GF-D8 (cell line): ENCODE measurements at regions not wholly inside any gene's neighbourhood (a gene's known extent, or its start where the extent isn't known, plus 50 kb on each side); places are given as distances from the start of the nearest gene placed in this dataset.
"Not testable (repeated sequence)": the region's sequence is repeated elsewhere in the genome, so short reads cannot be mapped to it uniquely, and the experiment has no call there.

Experiments
- DNase-seq: peaks from one replicate; lab custom pipeline; 2025; lab: John Stamatoyannopoulos, UW

DNA sequence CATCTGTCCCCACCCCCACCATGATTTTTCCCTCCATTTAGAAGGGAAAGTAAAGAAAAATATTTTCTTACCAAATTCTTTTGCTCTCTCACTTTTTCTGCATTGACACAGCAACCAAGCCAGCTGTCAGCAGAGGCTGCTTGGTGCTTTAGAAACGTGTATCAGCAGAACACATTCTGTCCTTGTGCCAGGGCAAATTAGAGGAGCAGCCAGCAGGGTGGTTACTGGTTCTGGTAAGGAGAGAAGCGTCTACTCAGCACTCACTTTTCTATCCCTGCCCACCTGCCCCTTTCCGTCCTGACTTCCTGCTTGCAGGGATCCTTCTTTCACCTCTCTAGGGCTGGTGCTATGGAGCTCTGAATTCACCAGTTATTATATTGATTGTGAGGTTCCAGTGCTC lies 327.5 kb upstream of the PDE3A start:
- DNase-seq = no peak

GRCh38 chr12:20044351-20044750 lies 324.0 kb upstream of the PDE3A start:
- no peak for DNase-seq

GRCh38 chr12:20044846-20045245 lies 323.5 kb upstream of the PDE3A start:
- DNase-seq = no peak

DNA sequence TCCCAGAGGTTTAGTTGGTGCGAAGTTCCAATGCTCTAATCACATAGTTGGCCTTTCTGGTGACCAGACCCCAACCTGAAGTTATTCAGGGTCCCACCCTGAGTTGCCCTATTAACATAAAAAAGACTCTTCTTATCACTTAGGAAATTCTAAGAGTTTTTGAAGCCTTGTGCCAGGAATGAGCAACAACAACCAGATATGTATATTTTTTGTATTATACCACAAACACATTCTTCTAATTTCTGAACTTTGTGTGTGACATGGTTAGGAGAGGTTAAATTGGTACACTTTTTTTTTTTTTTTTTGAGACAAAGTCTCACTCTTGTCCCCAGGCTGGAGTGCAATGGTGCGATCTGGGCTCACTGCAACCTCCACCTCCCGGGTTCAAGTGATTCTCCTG lies 320.4 kb upstream of the PDE3A start:
- DNase-seq = no peak

- DNase-seq = no peak
Measured at GRCh38 chr12:20050221-20050620, 318.1 kb upstream of the PDE3A start.

GRCh38 chr12:20053782-20054181 lies 314.6 kb upstream of the PDE3A start:
- no peak for DNase-seq

- no peak for DNase-seq
Measured at GRCh38 chr12:20055856-20056255, 312.5 kb upstream of the PDE3A start.

DNA sequence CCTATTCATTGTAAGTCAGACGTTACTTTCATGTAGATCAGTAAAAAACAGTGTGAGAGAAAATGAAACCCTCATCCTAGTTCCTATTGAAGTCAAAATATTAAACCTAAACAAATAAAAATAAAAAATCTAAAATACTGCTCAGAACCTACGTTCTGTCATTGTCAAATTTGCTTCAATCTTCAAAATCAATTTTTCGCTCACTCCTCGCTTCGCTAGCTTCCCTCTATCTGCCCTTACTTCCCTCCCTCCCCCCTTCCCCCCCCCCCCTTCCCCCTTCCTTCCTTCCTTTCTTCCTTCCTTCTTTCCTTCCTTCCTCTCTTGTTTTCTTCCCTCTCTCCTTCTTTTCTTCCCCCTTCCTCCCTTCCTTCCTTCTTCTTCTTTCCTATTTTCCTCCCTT lies 310.9 kb upstream of the PDE3A start:
- no peak for DNase-seq

DNA sequence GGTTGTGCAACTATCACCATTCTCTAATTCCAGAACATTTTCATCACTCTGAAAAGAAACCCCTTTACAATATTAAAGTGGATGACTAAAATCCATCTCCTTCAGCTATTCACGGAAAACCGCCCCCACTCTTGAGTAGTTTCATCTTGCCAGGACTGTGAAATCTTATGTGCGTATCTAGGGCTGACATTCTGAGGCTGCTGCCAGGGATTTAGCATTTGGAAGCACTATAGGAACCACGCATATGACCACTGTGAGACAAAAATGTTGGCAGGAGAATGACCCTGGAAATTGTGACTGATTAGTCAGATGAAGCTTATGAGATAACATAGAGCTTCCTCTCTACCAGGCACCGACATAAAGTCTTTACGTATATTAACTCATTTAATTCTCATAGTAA lies 305.2 kb upstream of the PDE3A start:
- DNase-seq = no peak

DNA sequence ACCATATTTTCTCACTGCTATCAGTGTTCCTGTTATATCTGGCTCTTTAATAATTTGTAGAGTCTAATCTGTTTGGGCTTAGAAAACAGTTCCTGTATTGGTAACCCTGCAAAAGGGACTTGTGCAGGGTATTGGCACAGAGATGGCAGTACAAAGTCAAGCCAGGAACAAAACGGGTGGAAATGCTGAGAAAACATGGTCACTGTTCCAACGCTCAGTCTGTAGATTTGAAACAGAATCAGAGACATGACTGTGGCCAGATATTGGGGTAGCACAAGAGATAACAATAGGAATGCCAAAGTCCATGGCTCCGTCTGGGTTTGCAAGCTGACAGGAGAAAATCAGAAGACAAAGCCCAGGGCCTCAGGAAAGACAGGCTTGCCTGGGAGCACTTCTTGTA lies 290.7 kb upstream of the PDE3A start:
- no peak for DNase-seq

DNA sequence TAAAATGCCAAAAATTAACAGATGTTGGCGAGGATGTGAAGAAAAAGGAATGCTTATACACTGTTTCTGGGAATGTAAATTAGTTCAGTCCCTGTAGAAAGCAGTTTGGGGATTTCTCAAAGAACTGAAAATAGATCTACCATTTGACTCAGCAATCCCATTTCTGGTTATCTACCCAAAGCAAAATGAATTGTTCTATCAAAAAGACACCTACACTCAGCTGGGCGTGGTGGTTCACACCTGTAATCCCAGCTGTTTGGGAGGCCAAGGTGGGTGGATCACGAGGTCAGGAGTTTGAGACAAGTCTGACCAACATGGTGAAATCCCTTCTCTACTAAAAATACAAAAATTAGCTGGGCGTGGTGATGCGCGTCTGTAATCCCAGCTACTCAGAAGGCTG lies 279.3 kb upstream of the PDE3A start:
- no peak for DNase-seq

- DNase-seq = not testable (repeated sequence)
Measured at GRCh38 chr12:20093190-20093810, 275.0 kb upstream of the PDE3A start.

GRCh38 chr12:20096430-20096829 lies 271.9 kb upstream of the PDE3A start:
- DNase-seq = no peak

- DNase-seq = no peak
Measured at GRCh38 chr12:20097626-20098025, 270.7 kb upstream of the PDE3A start.

DNA sequence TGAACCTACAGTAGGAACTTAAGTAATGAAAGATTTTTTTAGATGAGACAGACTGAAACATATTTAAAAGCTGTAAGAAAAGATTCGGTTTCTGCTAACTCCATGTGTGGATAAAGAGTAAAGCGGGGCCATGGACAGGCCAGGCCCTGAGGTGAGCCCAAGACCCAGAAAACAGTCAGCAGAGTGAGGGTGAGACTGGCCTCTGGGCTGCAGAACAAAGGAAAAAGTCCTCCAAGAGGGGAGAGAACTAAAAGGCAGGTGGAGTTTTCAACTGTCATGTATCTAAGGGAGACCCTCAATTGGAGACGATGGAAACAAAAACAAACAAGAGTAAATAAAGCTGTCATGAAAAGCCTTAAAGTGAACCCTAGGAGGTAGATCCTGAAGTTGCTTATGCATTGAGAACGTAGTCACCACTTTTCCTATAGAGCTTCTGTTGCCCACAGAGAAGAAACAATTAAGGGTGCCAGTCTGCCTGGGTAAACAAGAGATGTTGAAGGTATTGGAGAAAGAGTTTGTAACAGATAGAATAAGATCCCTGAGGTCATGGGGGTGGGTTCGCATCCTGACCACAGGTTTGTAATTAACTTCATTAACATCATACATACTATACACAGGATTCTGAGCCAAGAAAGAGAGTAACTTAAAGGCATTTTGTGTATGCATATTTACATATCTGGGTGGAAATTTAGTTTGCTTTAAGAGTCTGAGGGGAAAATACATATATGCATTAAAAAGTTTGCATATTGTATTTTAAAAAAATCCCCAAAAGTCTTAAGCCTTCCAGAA lies 268.7 kb upstream of the PDE3A start:
- DNase-seq = no peak

- no peak for DNase-seq
Measured at GRCh38 chr12:20101046-20101445, 267.3 kb upstream of the PDE3A start.

GRCh38 chr12:20105943-20106342 lies 262.4 kb upstream of the PDE3A start:
- DNase-seq = no peak

- DNase-seq = no peak
Measured at GRCh38 chr12:20109676-20110075, 258.7 kb upstream of the PDE3A start.

GRCh38 chr12:20115371-20115770 lies 253.0 kb upstream of the PDE3A start:
- DNase-seq = not testable (repeated sequence)

- DNase-seq = no peak
Measured at GRCh38 chr12:20119596-20120402, 248.5 kb upstream of the PDE3A start.

DNA sequence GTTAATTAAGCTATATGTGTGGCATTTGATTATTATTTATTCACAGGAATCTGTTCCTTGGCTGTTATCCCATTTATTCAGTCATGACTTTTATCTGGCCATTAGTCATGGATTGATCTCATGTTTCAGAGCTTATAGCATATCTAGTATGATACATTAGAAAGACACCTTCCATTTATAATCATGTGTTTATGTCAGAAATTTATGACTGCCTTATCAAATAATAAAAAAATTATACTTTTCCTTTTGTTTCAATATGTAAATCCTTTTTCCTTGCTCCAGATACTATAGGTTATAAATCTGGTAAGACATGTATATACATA lies 248.0 kb upstream of the PDE3A start:
- no peak for DNase-seq

GRCh38 chr12:20122274-20122673 lies 246.1 kb upstream of the PDE3A start:
- no peak for DNase-seq

DNA sequence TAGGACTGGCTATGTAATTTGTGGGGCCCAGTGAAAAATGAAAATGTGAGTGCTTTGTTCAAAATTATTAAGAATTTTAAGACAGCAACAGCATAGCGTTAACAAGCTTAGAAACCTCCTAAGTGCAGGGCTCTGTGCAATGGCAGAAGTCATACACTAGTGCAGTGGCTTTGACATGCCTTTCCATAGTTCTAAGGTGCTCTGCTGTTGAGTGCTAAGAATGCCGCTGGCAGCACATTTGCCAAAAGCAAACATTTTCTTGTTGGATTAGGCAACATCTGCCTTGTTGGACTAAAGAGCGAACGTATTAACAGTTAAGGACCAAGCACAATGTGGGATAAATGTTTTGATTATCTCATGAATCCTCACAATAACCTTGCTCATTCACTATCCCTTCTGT lies 244.9 kb upstream of the PDE3A start:
- DNase-seq = no peak
